GM12891 (cell line): ENCODE measurements at regions not wholly inside any gene's neighbourhood (a gene's known extent, or its start where the extent isn't known, plus 50 kb on each side); places are given as distances from the start of the nearest gene placed in this dataset.

ENCODE experiments used
- PAX5 ChIP-seq: IDR thresholded peaks from 2 replicates; pipeline ENCODE4 v1.6.1; 2011; ENCODE audit warnings: low read length, moderate library complexity, mild to moderate bottlenecking; ENCODE audit not compliant: insufficient read depth, severe bottlenecking
- POLR2A ChIP-seq: IDR thresholded peaks from 2 replicates; pipeline ENCODE4 v1.6.1; 2011; ENCODE audit warnings: low read depth, low read length, control low read depth
- POLR2AphosphoS5 ChIP-seq: IDR thresholded peaks from 2 replicates; pipeline ENCODE4 v1.6.1; 2011; ENCODE audit warnings: low read depth, low read length, control low read depth
- SPI1 ChIP-seq: IDR thresholded peaks from 2 replicates; pipeline ENCODE4 v1.6.1; 2011; ENCODE audit warnings: low read depth, low read length, control low read depth
- TAF1 ChIP-seq: IDR thresholded peaks from 2 replicates; pipeline ENCODE4 v1.6.1; 2011; ENCODE audit warnings: low read depth, low read length, control low read depth

GRCh38 chr13:22915442-22916082 is 265.2 kb upstream of the SGCG start:
- TF ChIP-seq POLR2A (no peak; the same call in 1 of the 2 replicates), TAF1 (no peak), PAX5 (peak; percentile 81), SPI1 (no peak), POLR2AphosphoS5 (0 out of 2 replicates have a peak, but pooled peaks have one; percentile 36)
